ENCODE measurements at regions not wholly inside any gene's neighbourhood (a gene's known extent, or its start where the extent isn't known, plus 50 kb on each side); places are given as distances from the start of the nearest gene placed in this dataset.

DNA sequence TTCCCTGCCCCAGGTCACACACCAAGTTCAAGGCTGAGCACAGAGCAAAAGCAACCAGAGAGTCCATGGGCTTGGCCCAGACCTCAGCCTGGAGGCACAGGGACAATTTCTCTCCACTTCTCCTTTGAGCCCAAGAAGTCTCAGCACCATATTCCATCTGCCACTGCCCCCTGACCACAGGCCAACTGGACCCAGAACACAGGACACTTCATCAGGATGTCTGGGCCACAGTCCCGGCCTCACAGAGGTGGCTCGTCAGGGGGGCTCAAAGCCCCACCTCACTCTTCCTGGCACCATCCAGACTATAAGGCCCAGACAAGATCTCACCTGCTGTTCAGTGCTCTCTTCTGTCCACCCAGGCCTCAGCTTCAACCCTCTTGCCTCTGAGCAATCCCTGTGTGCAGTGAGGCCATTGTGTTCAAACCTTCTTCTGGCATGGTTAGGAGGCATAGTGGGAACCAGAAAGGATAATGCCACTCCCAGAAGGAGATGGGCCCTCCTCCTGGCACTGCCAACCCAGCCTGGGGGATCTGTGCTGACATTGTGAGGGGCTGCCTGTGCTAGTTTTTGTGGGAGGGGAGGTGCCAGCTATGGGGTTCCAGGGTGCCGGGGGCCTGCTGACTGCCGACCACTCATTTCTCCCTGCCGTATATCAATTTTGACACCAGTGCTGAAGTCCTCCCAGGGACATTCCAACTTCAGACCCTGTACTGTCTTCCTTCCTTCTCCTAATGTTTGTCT lies 49.7 kb upstream of the ANTXRL start:
- DNase-seq (ENCODE audit: low read depth in 1 of 2, low spot score in 1 of 2): no peak
- no peaks in the 10 kb centered on the region for H3K36me3 ChIP-seq

More for the DNA sequence above, 49.7 kb upstream of the ANTXRL start:
- H3K27me3 ChIP-seq: no peaks in the 10 kb centered on the region
- no peaks in the 10 kb centered on the region for H3K9me3 ChIP-seq (ENCODE audit: low read depth)
- H3K27ac ChIP-seq: no peak overlapping the region
- TF ChIP-seq, protein P1, sequence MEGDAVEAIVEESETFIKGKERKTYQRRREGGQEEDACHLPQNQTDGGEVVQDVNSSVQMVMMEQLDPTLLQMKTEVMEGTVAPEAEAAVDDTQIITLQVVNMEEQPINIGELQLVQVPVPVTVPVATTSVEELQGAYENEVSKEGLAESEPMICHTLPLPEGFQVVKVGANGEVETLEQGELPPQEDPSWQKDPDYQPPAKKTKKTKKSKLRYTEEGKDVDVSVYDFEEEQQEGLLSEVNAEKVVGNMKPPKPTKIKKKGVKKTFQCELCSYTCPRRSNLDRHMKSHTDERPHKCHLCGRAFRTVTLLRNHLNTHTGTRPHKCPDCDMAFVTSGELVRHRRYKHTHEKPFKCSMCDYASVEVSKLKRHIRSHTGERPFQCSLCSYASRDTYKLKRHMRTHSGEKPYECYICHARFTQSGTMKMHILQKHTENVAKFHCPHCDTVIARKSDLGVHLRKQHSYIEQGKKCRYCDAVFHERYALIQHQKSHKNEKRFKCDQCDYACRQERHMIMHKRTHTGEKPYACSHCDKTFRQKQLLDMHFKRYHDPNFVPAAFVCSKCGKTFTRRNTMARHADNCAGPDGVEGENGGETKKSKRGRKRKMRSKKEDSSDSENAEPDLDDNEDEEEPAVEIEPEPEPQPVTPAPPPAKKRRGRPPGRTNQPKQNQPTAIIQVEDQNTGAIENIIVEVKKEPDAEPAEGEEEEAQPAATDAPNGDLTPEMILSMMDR (IDR thresholded peaks at IDR 0.05; ENCODE audit: low read depth, low read length): no peak
- no peaks in the 10 kb centered on the region for H3K4me1 ChIP-seq (ENCODE audit: low read depth)
- no peak overlapping the region for H3K4me3 ChIP-seq
